K562 (cell line): ENCODE measurements at regions not wholly inside any gene's neighbourhood (a gene's known extent, or its start where the extent isn't known, plus 50 kb on each side); places are given as distances from the start of the nearest gene placed in this dataset.

Experiments used
- ATAC-seq: fragments of 200-7000 bp; cut with Tn5 transposase; 3 replicates; pipeline ENCODE4 v1.9.1; 2020; ENCODE audit warnings: moderate library complexity
- BruUV-seq: library from RNA; stranded (reverse); fragments of 400-500 nt; replicated peaks from 2 replicates; lab custom pipeline; 2021; lab: Mats Ljungman, UMichigan
- CTCF ChIA-PET: fragments of 300-600 bp; formaldehyde crosslinking; extraction: SDS; loops from one replicate; lab custom pipeline; 2021; ENCODE audit warnings: low intra/inter-chr PET ratio; lab: Yijun Ruan, JAX
- POLR2A ChIA-PET: fragments of 300-600, 350-650 bp; sonication (Branson Sonifier 250); formaldehyde crosslinking; extraction: SDS; loops from one replicate; lab custom pipeline; 2021; ENCODE audit warnings: antibody characterized with exemption, inconsistent platforms; lab: Yijun Ruan, JAX
- DNase-seq, 4 experiments: peaks; one replicate each; pipeline versions ENCODE4 v3.0.0 to v3.0.0-alpha.2; 2011 to 2018; ENCODE audit warnings: low spot score in 3 of 4, mixed read lengths in 3 of 4; ENCODE audit errors: extremely low read depth in 1 of 4
- FAIRE-seq: peaks from 2 replicates; lab custom pipeline; 2011; peaks lifted over from hg19 to GRCh38; lab: Jason Lieb, UNC
- H2AFZ ChIP-seq: 2 replicates; pipeline ENCODE4 v1.6.0; 2011; ENCODE audit warnings: low read depth, low read length, control low read depth, inconsistent platforms
- H3K27ac ChIP-seq: fragments of 200-600 bp; 3 replicates; pipeline ENCODE4 v1.8.0; 2011; ENCODE audit warnings: low read depth, mild to moderate bottlenecking, control low read depth, inconsistent platforms, low read length, moderate library complexity, mixed read lengths; ENCODE audit errors: extremely low read depth
- H3K27me3 ChIP-seq, 2 experiments: fragments of 300-600 bp in 1 of 2; 2 replicates in 1 of 2; 3 replicates in 1 of 2; pipeline versions ENCODE4 v1.6.0 to v1.8.0; 2011; ENCODE audit warnings: inconsistent platforms in 2 of 2, low read length in 2 of 2, mild to moderate bottlenecking in 1 of 2, mixed read lengths in 1 of 2, moderate library complexity in 1 of 2; ENCODE audit not compliant: control insufficient read depth in 2 of 2, insufficient read depth in 2 of 2
- H3K36me3 ChIP-seq: fragments of 300-600 bp; 3 replicates; pipeline ENCODE4 v1.8.0; 2011; ENCODE audit warnings: mild to moderate bottlenecking, low read length, inconsistent platforms; ENCODE audit not compliant: control insufficient read depth, insufficient read depth
- H3K4me1 ChIP-seq, 2 experiments: fragments of 200-600 bp in 1 of 2; replicated peaks in 1 of 2; 2 replicates in 1 of 2; 3 replicates in 1 of 2; pipeline versions ENCODE4 v1.5.1 to v1.8.0; 2011; ENCODE audit warnings: inconsistent platforms in 2 of 2, low read length in 2 of 2, mild to moderate bottlenecking in 1 of 2, mixed read lengths in 1 of 2, moderate library complexity in 1 of 2; ENCODE audit not compliant: control insufficient read depth in 2 of 2, insufficient read depth in 2 of 2
- H3K4me2 ChIP-seq: 2 replicates; pipeline ENCODE4 v1.6.1; 2011; ENCODE audit warnings: low read length, control low read depth, inconsistent platforms, mixed read lengths; ENCODE audit not compliant: insufficient read depth
- H3K4me3 ChIP-seq: fragments of 200-600 bp; sonication (generic), shearing (Covaris generic); 2 replicates; pipeline ENCODE4 v1.5.1; 2016; ENCODE audit warnings: control low read depth, inconsistent platforms
- H3K79me2 ChIP-seq: fragments of 200-600 bp; 3 replicates; pipeline ENCODE4 v1.8.0; 2011; ENCODE audit warnings: low read length, inconsistent platforms; ENCODE audit not compliant: control insufficient read depth, insufficient read depth
- H3K9ac ChIP-seq, 2 experiments: 2 replicates each; pipeline versions ENCODE4 v1.6.0 to v1.6.1; 2011; ENCODE audit warnings: low read depth in 2 of 2, low read length in 2 of 2, control low read depth in 1 of 2, inconsistent platforms in 1 of 2, mild to moderate bottlenecking in 1 of 2, mixed read lengths in 1 of 2; ENCODE audit not compliant: insufficient read depth in 1 of 2
- H3K9me1 ChIP-seq: one replicate; pipeline ENCODE4 v1.6.0; 2011; ENCODE audit warnings: inconsistent platforms, mild to moderate bottlenecking, low read length, moderate library complexity; ENCODE audit not compliant: control insufficient read depth, insufficient read depth
- H3K9me3 ChIP-seq: replicated peaks from 2 replicates; pipeline ENCODE4 v1.5.1; 2011; ENCODE audit warnings: low read depth, low read length, inconsistent platforms; ENCODE audit not compliant: control insufficient read depth, insufficient read depth
- H4K20me1 ChIP-seq: replicated peaks from 2 replicates; pipeline ENCODE4 v1.6.1; 2011; ENCODE audit warnings: low read length, inconsistent platforms, mixed read lengths; ENCODE audit not compliant: control insufficient read depth, insufficient read depth
- BRCA1 ChIP-seq, 2 experiments: fragments of 450-650 bp in 1 of 2; sonication (generic) in 1 of 2; formaldehyde crosslinking in 1 of 2; IDR thresholded peaks; 2 replicates each; pipeline versions ENCODE4 v1.5.0 to v1.6.1; 2017 to 2020; ENCODE audit warnings: mild to moderate bottlenecking in 1 of 2, missing genetic modification reagents in 1 of 2
- KDM5B ChIP-seq: fragments of 200-600 bp; sonication (generic); IDR thresholded peaks from 2 replicates; pipeline ENCODE4 v1.6.1; 2012; ENCODE audit warnings: low read depth, mild to moderate bottlenecking, moderate library complexity, low read length, control low read depth, inconsistent platforms; ENCODE audit not compliant: insufficient replicate concordance
- NCOR1 ChIP-seq: fragments of 450-650 bp; IDR thresholded peaks from 2 replicates; pipeline ENCODE4 v1.6.1; 2016; ENCODE audit warnings: mild to moderate bottlenecking, moderate library complexity
- ZC3H8 ChIP-seq: fragments of 450-650 bp; IDR thresholded peaks from 2 replicates; pipeline ENCODE4 v1.6.1; 2017
- ZNF347 ChIP-seq: fragments of 450-650 bp; formaldehyde crosslinking; IDR thresholded peaks from 2 replicates; pipeline ENCODE4 v1.4.0; 2020; ENCODE audit warnings: low read depth, mild to moderate bottlenecking, moderate library complexity
- WGBS: fragments of 100-300 bp; shearing (Covaris generic); methylation state at CpG from one replicate; pipeline ENCODE4 v1.1.6; 2016; ENCODE audit warnings: low coverage, mixed read lengths; ENCODE audit not compliant: insufficient coverage; ENCODE audit errors: missing lambda C conversion rate; 5-methylcytosine and 5-hydroxymethylcytosine counted together
- in situ Hi-C: fragments of 300-500 bp; cut with MboI; formaldehyde crosslinking; loops from 4 replicates; pipeline ENCODE4 v1.15.0; 2018; ENCODE audit warnings: inconsistent platforms, mixed read lengths
- intact Hi-C: fragments of 100-400 bp; cut with micrococcal nuclease; formaldehyde crosslinking; loops from 2 replicates; pipeline ENCODE4 v1.14.2; 2022
- TF ChIP-seq, protein P1 (sequence below): conservative IDR thresholded peaks from 2 replicates; pipeline ENCODE4 v1.6.1; 2011; ENCODE audit warnings: low read depth, mild to moderate bottlenecking, low read length; ENCODE audit not compliant: control insufficient read depth
- TF ChIP-seq, protein P2 (sequence below): fragments of 150-350 bp; IDR thresholded peaks from 2 replicates; pipeline ENCODE4 v1.6.1; 2014; ENCODE audit warnings: low read depth, mild to moderate bottlenecking, low read length, borderline replicate concordance
- TF ChIP-seq, protein P3 (sequence below): sonication (generic); formaldehyde crosslinking; IDR thresholded peaks from 2 replicates; pipeline ENCODE4 v1.8.1; 2023; ENCODE audit warnings: mild to moderate bottlenecking, missing genetic modification reagents

DNA sequence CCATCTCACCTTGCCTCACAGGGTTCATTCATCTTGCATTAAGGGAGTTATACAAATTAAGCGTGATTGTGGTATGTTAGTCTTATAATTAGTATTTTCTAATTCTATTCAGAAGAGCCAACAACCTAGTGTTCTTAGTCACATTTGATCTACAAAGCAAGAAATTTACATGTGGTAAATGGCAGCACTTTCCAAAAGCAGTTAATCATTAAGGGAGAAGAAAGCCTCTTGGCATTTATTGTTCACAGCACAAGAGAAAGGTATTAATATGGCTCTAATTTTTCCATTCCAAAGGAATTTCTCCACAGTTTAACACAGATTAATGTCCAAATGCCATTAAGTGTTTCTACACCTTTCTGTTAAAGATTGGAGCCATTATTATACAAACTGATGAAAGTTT is 1077.1 kb downstream of the ZPLD1 start:
- 0% methylated on average over 1 of the region's 1 CpG for WGBS
- Histone ChIP-seq H3K9me1 (no peaks in the 10 kb centered on the region), H3K4me1 (no peaks in the 10 kb centered on the region), H3K4me2 (no peak overlapping the region), H4K20me1 (no peaks in the 10 kb centered on the region), H3K79me2 (no peaks in the 10 kb centered on the region), H3K27ac (no peak overlapping the region), H2AFZ (no peak overlapping the region), H3K9ac (no peak overlapping the region), H3K27me3 (no peaks in the 10 kb centered on the region), H3K4me3 (no peak overlapping the region), H3K9me3 (no peaks in the 10 kb centered on the region), H3K36me3 (no peaks in the 10 kb centered on the region)
- FAIRE-seq: no peak
- in situ Hi-C loops: no loop called here
- ATAC-seq: no peak
- no peak for DNase-seq
- ChIA-PET CTCF (no interaction called here), POLR2A (no interaction called here)
- TF ChIP-seq BRCA1 (IDR thresholded peaks at IDR 0.05) (no peak), BRCA1 (CRISPR knock-in tag; IDR thresholded peaks at IDR 0.05) (no peak), ZNF347 (no peak)
- TF ChIP-seq, protein P1, sequence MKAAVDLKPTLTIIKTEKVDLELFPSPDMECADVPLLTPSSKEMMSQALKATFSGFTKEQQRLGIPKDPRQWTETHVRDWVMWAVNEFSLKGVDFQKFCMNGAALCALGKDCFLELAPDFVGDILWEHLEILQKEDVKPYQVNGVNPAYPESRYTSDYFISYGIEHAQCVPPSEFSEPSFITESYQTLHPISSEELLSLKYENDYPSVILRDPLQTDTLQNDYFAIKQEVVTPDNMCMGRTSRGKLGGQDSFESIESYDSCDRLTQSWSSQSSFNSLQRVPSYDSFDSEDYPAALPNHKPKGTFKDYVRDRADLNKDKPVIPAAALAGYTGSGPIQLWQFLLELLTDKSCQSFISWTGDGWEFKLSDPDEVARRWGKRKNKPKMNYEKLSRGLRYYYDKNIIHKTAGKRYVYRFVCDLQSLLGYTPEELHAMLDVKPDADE: no peak
- intact Hi-C loops: no loop called here
- BruUV-seq: no TSS peak

DNA sequence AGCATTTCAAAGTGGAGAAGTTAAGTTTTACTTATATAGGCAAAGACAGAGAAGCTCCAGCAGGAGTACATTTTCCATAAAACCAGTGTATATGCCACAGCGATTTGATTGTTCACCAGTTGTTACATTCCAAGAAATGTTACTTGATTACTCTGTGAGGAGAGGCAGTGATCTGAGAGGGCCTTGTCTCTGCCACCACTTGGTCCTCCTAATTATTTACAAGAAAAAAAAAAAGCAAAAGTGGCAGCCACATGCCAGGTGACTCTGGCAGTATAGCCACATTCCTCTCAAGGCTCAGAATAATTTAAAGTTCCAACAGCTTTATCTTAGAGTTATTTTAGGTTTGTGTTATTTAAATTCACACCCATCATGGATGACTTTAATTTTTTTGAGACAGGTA is 1077.8 kb downstream of the ZPLD1 start:
- no TSS peak for BruUV-seq
- Histone ChIP-seq H2AFZ (no peak overlapping the region), H3K9me1 (no peaks in the 10 kb centered on the region), H4K20me1 (no peaks in the 10 kb centered on the region), H3K9ac (no peak overlapping the region), H3K4me2 (no peak overlapping the region), H3K4me3 (no peak overlapping the region), H3K4me1 (no peaks in the 10 kb centered on the region), H3K9me3 (no peaks in the 10 kb centered on the region), H3K27ac (no peak overlapping the region), H3K79me2 (no peaks in the 10 kb centered on the region), H3K27me3 (no peaks in the 10 kb centered on the region), H3K36me3 (no peaks in the 10 kb centered on the region)
- ChIA-PET POLR2A (no interaction called here), CTCF (no interaction called here)
- in situ Hi-C loops: no loop called here
- ATAC-seq (no peak), FAIRE-seq (no peak), DNase-seq (no peak)
- WGBS: 0% methylated on average over 1 of the region's 1 CpG
- intact Hi-C loops: no loop called here
- TF ChIP-seq, protein P2, sequence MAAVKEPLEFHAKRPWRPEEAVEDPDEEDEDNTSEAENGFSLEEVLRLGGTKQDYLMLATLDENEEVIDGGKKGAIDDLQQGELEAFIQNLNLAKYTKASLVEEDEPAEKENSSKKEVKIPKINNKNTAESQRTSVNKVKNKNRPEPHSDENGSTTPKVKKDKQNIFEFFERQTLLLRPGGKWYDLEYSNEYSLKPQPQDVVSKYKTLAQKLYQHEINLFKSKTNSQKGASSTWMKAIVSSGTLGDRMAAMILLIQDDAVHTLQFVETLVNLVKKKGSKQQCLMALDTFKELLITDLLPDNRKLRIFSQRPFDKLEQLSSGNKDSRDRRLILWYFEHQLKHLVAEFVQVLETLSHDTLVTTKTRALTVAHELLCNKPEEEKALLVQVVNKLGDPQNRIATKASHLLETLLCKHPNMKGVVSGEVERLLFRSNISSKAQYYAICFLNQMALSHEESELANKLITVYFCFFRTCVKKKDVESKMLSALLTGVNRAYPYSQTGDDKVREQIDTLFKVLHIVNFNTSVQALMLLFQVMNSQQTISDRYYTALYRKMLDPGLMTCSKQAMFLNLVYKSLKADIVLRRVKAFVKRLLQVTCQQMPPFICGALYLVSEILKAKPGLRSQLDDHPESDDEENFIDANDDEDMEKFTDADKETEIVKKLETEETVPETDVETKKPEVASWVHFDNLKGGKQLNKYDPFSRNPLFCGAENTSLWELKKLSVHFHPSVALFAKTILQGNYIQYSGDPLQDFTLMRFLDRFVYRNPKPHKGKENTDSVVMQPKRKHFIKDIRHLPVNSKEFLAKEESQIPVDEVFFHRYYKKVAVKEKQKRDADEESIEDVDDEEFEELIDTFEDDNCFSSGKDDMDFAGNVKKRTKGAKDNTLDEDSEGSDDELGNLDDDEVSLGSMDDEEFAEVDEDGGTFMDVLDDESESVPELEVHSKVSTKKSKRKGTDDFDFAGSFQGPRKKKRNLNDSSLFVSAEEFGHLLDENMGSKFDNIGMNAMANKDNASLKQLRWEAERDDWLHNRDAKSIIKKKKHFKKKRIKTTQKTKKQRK: no peak
- TF ChIP-seq KDM5B (no peak), NCOR1 (no peak), ZC3H8 (no peak)
- TF ChIP-seq, protein P3, sequence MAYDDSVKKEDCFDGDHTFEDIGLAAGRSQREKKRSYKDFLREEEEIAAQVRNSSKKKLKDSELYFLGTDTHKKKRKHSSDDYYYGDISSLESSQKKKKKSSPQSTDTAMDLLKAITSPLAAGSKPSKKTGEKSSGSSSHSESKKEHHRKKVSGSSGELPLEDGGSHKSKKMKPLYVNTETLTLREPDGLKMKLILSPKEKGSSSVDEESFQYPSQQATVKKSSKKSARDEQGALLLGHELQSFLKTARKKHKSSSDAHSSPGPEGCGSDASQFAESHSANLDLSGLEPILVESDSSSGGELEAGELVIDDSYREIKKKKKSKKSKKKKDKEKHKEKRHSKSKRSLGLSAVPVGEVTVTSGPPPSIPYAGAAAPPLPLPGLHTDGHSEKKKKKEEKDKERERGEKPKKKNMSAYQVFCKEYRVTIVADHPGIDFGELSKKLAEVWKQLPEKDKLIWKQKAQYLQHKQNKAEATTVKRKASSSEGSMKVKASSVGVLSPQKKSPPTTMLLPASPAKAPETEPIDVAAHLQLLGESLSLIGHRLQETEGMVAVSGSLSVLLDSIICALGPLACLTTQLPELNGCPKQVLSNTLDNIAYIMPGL: no peak
